Stimulated activated CD4-positive, alpha-beta T cell treated with anti-CD3 and anti-CD28 coated beads, Interleukin-12 subunit alpha, Interleukin-12 subunit beta, amount 100 ng/mL, for 4 hours (primary cell): ENCODE measurements at regions not wholly inside any gene's neighbourhood (a gene's known extent, or its start where the extent isn't known, plus 50 kb on each side); places are given as distances from the start of the nearest gene placed in this dataset.
"Not testable (repeated sequence)": the region's sequence is repeated elsewhere in the genome, so short reads cannot be mapped to it uniquely, and the experiment has no call there.

Experiments used
- DNase-seq: peaks from one replicate; pipeline ENCODE4 v3.0.0-alpha.2; 2020

GRCh38 chr3:103203441-103203840 is 768.6 kb downstream of the ZPLD1 start:
- DNase-seq, result no peak

- DNase-seq, result no peak
These were observed 775.8 kb downstream of the ZPLD1 start for GRCh38 chr3:103210583-103210982.

- DNase-seq, result no peak
These were observed 783.3 kb downstream of the ZPLD1 start for GRCh38 chr3:103218146-103218545.

- no peak for DNase-seq
These were observed 784.0 kb downstream of the ZPLD1 start for GRCh38 chr3:103218793-103219192.

GRCh38 chr3:103227651-103228050 is 792.8 kb downstream of the ZPLD1 start:
- no peak for DNase-seq

- no peak for DNase-seq
These were observed 812.6 kb downstream of the ZPLD1 start for GRCh38 chr3:103247459-103247858.

- DNase-seq, result not testable (repeated sequence)
These were observed 820.0 kb downstream of the ZPLD1 start for GRCh38 chr3:103254827-103255226.

GRCh38 chr3:103269287-103269686 is 834.5 kb downstream of the ZPLD1 start:
- DNase-seq, result no peak

- no peak for DNase-seq
These were observed 836.8 kb downstream of the ZPLD1 start for GRCh38 chr3:103271575-103271974.

GRCh38 chr3:103295974-103296570 is 861.3 kb downstream of the ZPLD1 start:
- DNase-seq, result no peak

GRCh38 chr3:103297502-103297901 is 862.7 kb downstream of the ZPLD1 start:
- DNase-seq, result not testable (repeated sequence)

- no peak for DNase-seq
These were observed 871.3 kb downstream of the ZPLD1 start for GRCh38 chr3:103306104-103306503.

GRCh38 chr3:103308921-103309320 is 874.1 kb downstream of the ZPLD1 start:
- DNase-seq, result no peak

GRCh38 chr3:103319912-103320311 is 885.1 kb downstream of the ZPLD1 start:
- no peak for DNase-seq

- no peak for DNase-seq
These were observed 902.5 kb downstream of the ZPLD1 start for GRCh38 chr3:103337179-103337845.

- DNase-seq, result no peak
These were observed 906.3 kb downstream of the ZPLD1 start for GRCh38 chr3:103341078-103341606.

GRCh38 chr3:103342205-103342731 is 907.5 kb downstream of the ZPLD1 start:
- DNase-seq, result no peak

GRCh38 chr3:103349760-103350159 is 914.9 kb downstream of the ZPLD1 start:
- DNase-seq, result no peak

- DNase-seq, result no peak
These were observed 930.7 kb downstream of the ZPLD1 start for GRCh38 chr3:103365467-103365866.

GRCh38 chr3:103367481-103367880 is 932.7 kb downstream of the ZPLD1 start:
- no peak for DNase-seq

- DNase-seq, result no peak
These were observed 936.6 kb downstream of the ZPLD1 start for GRCh38 chr3:103371411-103371810.

GRCh38 chr3:103372031-103372430 is 937.2 kb downstream of the ZPLD1 start:
- no peak for DNase-seq

GRCh38 chr3:103380391-103380790 is 945.6 kb downstream of the ZPLD1 start:
- no peak for DNase-seq
